ENCODE measurements at regions not wholly inside any gene's neighbourhood (a gene's known extent, or its start where the extent isn't known, plus 50 kb on each side); places are given as distances from the start of the nearest gene placed in this dataset.

- Mint-ChIP-seq H3K4me1 (no peaks in the 10 kb centered on the region), H3K27me3 (ENCODE audit: low read depth in 3 of 3) (no peaks in the 10 kb centered on the region), H3K9me3 (peaks cover 0 to 12% (median 4%) of the 10 kb centered on the region in 7 donors), H3K27ac (no peak overlapping the region), H3K36me3 (no peaks in the 10 kb centered on the region), H3K4me3 (no peak overlapping the region)
- DNase-seq: no peak
- H3K9ac ChIP-seq (ENCODE audit: insufficient read depth, low read length, poor library complexity, severe bottlenecking): no peak overlapping the region
- 100% methylated on average over 2 of the region's 2 CpGs for WGBS (ENCODE audit: insufficient coverage)
- H3K4me2 ChIP-seq (replicated peaks; ENCODE audit: extremely low read depth, low read length, poor library complexity, severe bottlenecking): no peak overlapping the region
- no peaks in the 10 kb centered on the region for H3K36me3 ChIP-seq (replicated peaks in 1 of 2; ENCODE audit: control insufficient read depth in 1 of 2, insufficient read depth in 2 of 2, low read length in 2 of 2)
- intact Hi-C loops (cut with micrococcal nuclease): no loop called here
- no peak for TF ChIP-seq CTCF (IDR thresholded peaks at IDR 0.05)
- no peaks in the 10 kb centered on the region for H3K27me3 ChIP-seq (ENCODE audit: control insufficient read depth in 2 of 2, insufficient read depth in 2 of 2, low read length in 2 of 2)
- no peak overlapping the region for H2AFZ ChIP-seq (ENCODE audit: insufficient read depth, low read depth, low read length, poor library complexity, severe bottlenecking)
- H3K4me1 ChIP-seq (ENCODE audit: control insufficient read depth in 1 of 2, insufficient read depth in 2 of 2, low read length in 2 of 2): no peaks in the 10 kb centered on the region
- H3K9me3 ChIP-seq (replicated peaks in 1 of 2; ENCODE audit: control insufficient read depth in 1 of 2, insufficient read depth in 1 of 2, low read length in 2 of 2): peaks cover 0 to 9% of the 10 kb centered on the region in 2 donors
- no peak overlapping the region for H3K27ac ChIP-seq (ENCODE audit: low read depth in 1 of 2, low read length in 2 of 2)
- no peak overlapping the region for H3K4me3 ChIP-seq (replicated peaks in 1 of 3; ENCODE audit: low read depth in 2 of 3, low read length in 3 of 3)
- no peaks in the 10 kb centered on the region for H4K20me1 ChIP-seq (ENCODE audit: insufficient read depth, low read length)
- no peaks in the 10 kb centered on the region for H3K79me2 ChIP-seq (ENCODE audit: insufficient read depth, low read length)
These were observed 1628.9 kb upstream of the AGA start for GRCh38 chr4:179071131-179071530.

- H2AFZ ChIP-seq (ENCODE audit: insufficient read depth, low read depth, low read length, poor library complexity, severe bottlenecking): no peak overlapping the region
- H3K27me3 ChIP-seq (ENCODE audit: control insufficient read depth in 2 of 2, insufficient read depth in 2 of 2, low read length in 2 of 2): no peaks in the 10 kb centered on the region
- no peak overlapping the region for H3K4me3 Mint-ChIP-seq
- no peak overlapping the region for H3K4me3 ChIP-seq (replicated peaks in 1 of 3; ENCODE audit: low read depth in 2 of 3, low read length in 3 of 3)
- H3K36me3 ChIP-seq (replicated peaks in 1 of 2; ENCODE audit: control insufficient read depth in 1 of 2, insufficient read depth in 2 of 2, low read length in 2 of 2): no peaks in the 10 kb centered on the region
- H3K4me2 ChIP-seq (replicated peaks; ENCODE audit: extremely low read depth, low read length, poor library complexity, severe bottlenecking): no peak overlapping the region
- intact Hi-C loops (cut with micrococcal nuclease): no loop called here
- no peaks in the 10 kb centered on the region for H3K4me1 Mint-ChIP-seq
- no peaks in the 10 kb centered on the region for H4K20me1 ChIP-seq (ENCODE audit: insufficient read depth, low read length)
- H3K9ac ChIP-seq (ENCODE audit: insufficient read depth, low read length, poor library complexity, severe bottlenecking): no peak overlapping the region
- TF ChIP-seq CTCF (IDR thresholded peaks at IDR 0.05): no peak
- no peaks in the 10 kb centered on the region for H3K36me3 Mint-ChIP-seq
- no peaks in the 10 kb centered on the region for H3K79me2 ChIP-seq (ENCODE audit: insufficient read depth, low read length)
- no peak for DNase-seq
- 96% methylated on average over 13 of the region's 14 CpGs for WGBS (ENCODE audit: insufficient coverage)
- peaks cover 0 to 11% (median 5%) of the 10 kb centered on the region in 7 donors for H3K9me3 Mint-ChIP-seq
- no peak overlapping the region for H3K27ac ChIP-seq (ENCODE audit: low read depth in 1 of 2, low read length in 2 of 2)
- H3K27me3 Mint-ChIP-seq (ENCODE audit: low read depth in 3 of 3): no peaks in the 10 kb centered on the region
- H3K9me3 ChIP-seq (replicated peaks in 1 of 2; ENCODE audit: control insufficient read depth in 1 of 2, insufficient read depth in 1 of 2, low read length in 2 of 2): peaks cover 5 to 11% of the 10 kb centered on the region in 2 donors
- no peak overlapping the region for H3K27ac Mint-ChIP-seq
- H3K4me1 ChIP-seq (ENCODE audit: control insufficient read depth in 1 of 2, insufficient read depth in 2 of 2, low read length in 2 of 2): no peaks in the 10 kb centered on the region
These were observed 1634.6 kb upstream of the AGA start for GRCh38 chr4:179076865-179077264.

Data from CD14-positive monocyte (primary cell).